Ovary (tissue), 7 donors: ENCODE measurements at regions not wholly inside any gene's neighbourhood (a gene's known extent, or its start where the extent isn't known, plus 50 kb on each side); places are given as distances from the start of the nearest gene placed in this dataset.
"Not testable (repeated sequence)": the region's sequence is repeated elsewhere in the genome, so short reads cannot be mapped to it uniquely, and the experiment has no call there.

Source experiments
- DNase-seq, 5 donors: peaks; one replicate each; pipeline ENCODE4 v3.0.0-alpha.2; 2019 to 2020
- H3K27ac ChIP-seq, 2 donors: fragments of 200-600 bp; one replicate each; pipeline versions ENCODE4 v1.5.1 to v1.8.0; 2019 to 2022
- H3K27me3 ChIP-seq: fragments of 200-600 bp; one replicate; pipeline ENCODE4 v1.8.0; 2022
- H3K36me3 ChIP-seq: fragments of 200-600 bp; sonication (generic); one replicate; pipeline ENCODE4 v1.5.1; 2019
- H3K4me1 ChIP-seq: one replicate; pipeline ENCODE4 v1.8.1; 2013; ENCODE audit warnings: mild to moderate bottlenecking, moderate library complexity; ENCODE audit not compliant: insufficient read depth
- H3K4me3 ChIP-seq: fragments of 200-600 bp; sonication (generic); one replicate; pipeline ENCODE4 v1.5.1; 2017
- H3K9me3 ChIP-seq, 2 donors: fragments of 200-600 bp in 1 of 2; sonication (generic) in 1 of 2; one replicate each; pipeline versions ENCODE4 v1.5.1 to v1.8.1; 2013 to 2019; ENCODE audit warnings: mild to moderate bottlenecking in 1 of 2, moderate library complexity in 1 of 2
- CTCF ChIP-seq, 3 donors: fragments of 450-650 bp in 2 of 3; fragments of 200-600 bp in 1 of 3; IDR thresholded peaks; one replicate each; pipeline versions ENCODE4 v1.5.1 to v1.8.0; 2016 to 2022; ENCODE audit warnings: antibody characterized with exemption in 3 of 3, mild to moderate bottlenecking in 1 of 3
- EP300 ChIP-seq: sonication (generic); formaldehyde crosslinking; IDR thresholded peaks from one replicate; pipeline ENCODE4 v1.6.1; 2017; ENCODE audit warnings: antibody characterized with exemption
- POLR2A ChIP-seq: fragments of 450-650 bp; IDR thresholded peaks from one replicate; pipeline ENCODE4 v1.6.1; 2017; ENCODE audit warnings: antibody characterized with exemption, mild to moderate bottlenecking, moderate library complexity
- WGBS, 3 donors: extraction: QIAGEN DNeasy Blood & Tissue Kit in 1 of 3; methylation state at CpG; one replicate each; pipeline versions ENCODE4 v1.1.5 to v1.1.7; 2013 to 2017; 5-methylcytosine and 5-hydroxymethylcytosine counted together
- intact Hi-C, 4 donors: fragments of 100-400 bp; cut with DNase I; formaldehyde crosslinking; loops; one replicate each; pipeline versions ENCODE4 v1.11.0 to v1.15.1; 2022 to 2023
- donor health status: DM: no; HTN: no; CAD: no; lungs with moderate emphysema.
- donor health status: DM: no; HTN: no; CAD: no.
- donor health status: Bipolar disorder and iron deficiency.
- donor health status: DM: no; HTN: no; CAD: no.
- donor health status: DM: yes; HTN: yes; CAD: no.

DNA sequence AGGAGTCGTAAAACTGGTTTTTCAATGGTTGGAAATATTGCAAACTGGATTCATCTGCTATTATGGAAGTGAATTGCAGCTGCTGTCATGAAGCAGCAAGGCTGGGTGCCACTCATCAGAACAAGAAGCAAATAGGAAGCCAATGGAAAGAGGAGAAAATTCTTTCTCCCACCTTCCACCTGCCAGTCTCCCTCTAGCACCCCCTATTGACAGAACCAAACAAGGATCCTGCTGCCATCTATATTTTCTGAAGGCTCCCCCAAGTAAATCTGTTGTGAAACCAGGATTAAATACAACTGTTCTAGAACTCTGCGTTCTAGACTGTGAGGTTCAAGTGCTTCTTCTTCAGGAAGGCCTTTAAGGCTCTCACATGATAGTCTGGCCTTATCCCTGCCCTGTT, 286.6 kb downstream of the AACS start:
- Histone ChIP-seq H3K27me3 (no peaks in the 10 kb centered on the region), H3K4me3 (no peak overlapping the region), H3K4me1 (no peaks in the 10 kb centered on the region), H3K9me3 (peaks cover 0 to 3% of the 10 kb centered on the region in 2 donors), H3K27ac (no peak overlapping the region), H3K36me3 (no peaks in the 10 kb centered on the region)
- DNase-seq: no peak
- TF ChIP-seq POLR2A (no peak), CTCF (IDR thresholded peaks at IDR 0.05) (no peak), EP300 (no peak)
- intact Hi-C loops: no loop called here
- 72 to 89% (median 73%) methylated on average over 2 of the region's 2 CpGs for WGBS, 3 donors

- H3K4me1 ChIP-seq, H3K36me3 ChIP-seq, intact Hi-C loops, H3K27ac ChIP-seq, DNase-seq, H3K27me3 ChIP-seq, H3K9me3 ChIP-seq, H3K4me3 ChIP-seq: not testable (repeated sequence)
Measured at GRCh38 chr12:125353002-125353401, 287.8 kb downstream of the AACS start.

DNA sequence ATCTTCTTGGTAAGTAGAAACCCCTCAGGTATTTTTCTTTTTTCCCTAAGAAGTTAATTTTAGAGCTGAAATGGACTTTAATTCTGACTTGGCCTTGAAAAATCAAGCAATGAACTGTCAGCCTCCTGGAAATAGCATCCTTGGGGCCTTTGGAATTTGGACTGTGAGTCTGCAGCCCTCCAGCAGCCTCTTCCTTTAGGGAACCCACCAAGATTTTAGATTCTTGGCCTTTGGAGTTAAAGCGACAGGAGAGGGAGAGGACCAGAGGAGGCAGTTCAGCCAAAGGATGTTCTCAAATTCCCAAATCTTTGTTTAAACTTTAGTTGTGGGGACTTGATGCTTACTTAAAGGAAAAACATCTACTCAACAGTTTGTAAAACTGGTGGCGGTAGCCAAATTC, 288.6 kb downstream of the AACS start:
- intact Hi-C loops: no loop called here
- no peak for DNase-seq
- Histone ChIP-seq H3K27me3 (no peaks in the 10 kb centered on the region), H3K36me3 (no peaks in the 10 kb centered on the region), H3K4me1 (no peaks in the 10 kb centered on the region), H3K9me3 (peaks cover 0 to 3% of the 10 kb centered on the region in 2 donors), H3K27ac (no peak overlapping the region), H3K4me3 (no peak overlapping the region)
- TF ChIP-seq POLR2A (no peak), EP300 (no peak), CTCF (IDR thresholded peaks at IDR 0.05) (no peak)
- WGBS, 3 donors: 89 to 97% (median 93%) methylated on average over 2 of the region's 2 CpGs

- H3K9me3 ChIP-seq: peaks cover 0 to 3% of the 10 kb centered on the region in 2 donors
- TF ChIP-seq POLR2A (no peak), EP300 (no peak), CTCF (IDR thresholded peaks at IDR 0.05) (no peak)
- intact Hi-C loops: no loop called here
Measured at GRCh38 chr12:125355614-125356013, 290.4 kb downstream of the AACS start.

DNA sequence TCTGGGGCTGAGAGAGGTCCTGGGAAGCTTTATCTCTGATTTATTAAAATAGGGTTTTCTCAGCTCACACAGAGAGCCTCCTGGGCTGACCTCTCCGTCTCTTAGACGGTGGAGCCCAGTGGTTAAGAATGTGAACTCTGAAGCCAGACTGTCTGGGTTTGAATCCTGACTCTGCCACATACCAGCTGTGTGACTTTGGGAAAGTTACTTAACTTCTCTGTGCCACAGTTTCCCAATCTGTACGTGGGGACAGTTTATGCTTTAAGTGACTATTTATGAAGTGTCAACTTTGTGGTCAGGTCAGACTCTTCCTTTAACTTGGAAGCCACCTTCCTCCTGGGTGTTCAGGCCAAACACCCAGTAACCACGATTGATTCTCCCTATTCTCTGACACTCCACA, 290.9 kb downstream of the AACS start:
- Histone ChIP-seq H3K36me3 (no peaks in the 10 kb centered on the region), H3K4me3 (no peak overlapping the region), H3K27me3 (no peaks in the 10 kb centered on the region), H3K9me3 (peaks cover 0 to 3% of the 10 kb centered on the region in 2 donors), H3K27ac (no peak overlapping the region), H3K4me1 (no peaks in the 10 kb centered on the region)
- TF ChIP-seq POLR2A: no peak
- TF ChIP-seq EP300: no peak
- no peak for TF ChIP-seq CTCF (IDR thresholded peaks at IDR 0.05)
- WGBS, 3 donors: 58 to 81% (median 66%) methylated on average over 4 of the region's 4 CpGs
- intact Hi-C loops: no loop called here
- no peak for DNase-seq

More at GRCh38 chr12:125355614-125356013, 290.4 kb downstream of the AACS start:
- no peak overlapping the region for H3K4me3 ChIP-seq
- H3K4me1 ChIP-seq: no peaks in the 10 kb centered on the region
- WGBS, 3 donors: 52 to 58% (median 54%) methylated on average over 7 of the region's 7 CpGs
- no peak overlapping the region for H3K27ac ChIP-seq
- DNase-seq: no peak
- H3K27me3 ChIP-seq: no peaks in the 10 kb centered on the region
- no peaks in the 10 kb centered on the region for H3K36me3 ChIP-seq
